Activated B cell treated with CpG ODN at 0.5 μM for 24 hours (primary cell): ENCODE measurements at regions not wholly inside any gene's neighbourhood (a gene's known extent, or its start where the extent isn't known, plus 50 kb on each side); places are given as distances from the start of the nearest gene placed in this dataset.

Source experiments
- ATAC-seq: fragments of 200-7000 bp; cut with Tn5 transposase; one replicate; pipeline ENCODE4 v1.10.0; 2021; ENCODE audit warnings: low read depth, mild to moderate bottlenecking, moderate library complexity
- CTCF ChIA-PET: fragments of 350-600 bp; sonication (Branson Sonifier 250); formaldehyde crosslinking; loops from one replicate; lab custom pipeline; 2021; ENCODE audit warnings: antibody characterized with exemption; lab: Charles Lee
- POLR2A ChIA-PET: fragments of 350-600 bp; sonication (Branson Sonifier 250); formaldehyde crosslinking; loops from one replicate; lab custom pipeline; 2021; ENCODE audit warnings: antibody characterized with exemption; lab: Charles Lee
- DNase-seq: peaks from one replicate; pipeline ENCODE4 v3.0.0; 2022
- H3K27ac Mint-ChIP-seq: one replicate; pipeline ENCODE4 v1.8.0; 2020; ENCODE audit warnings: mixed read lengths
- H3K27me3 Mint-ChIP-seq: one replicate; pipeline ENCODE4 v1.8.0; 2021; ENCODE audit warnings: mixed read lengths
- H3K36me3 Mint-ChIP-seq: one replicate; pipeline ENCODE4 v1.8.0; 2021; ENCODE audit warnings: low read depth, mixed read lengths
- H3K4me1 Mint-ChIP-seq: one replicate; pipeline ENCODE4 v1.8.0; 2021; ENCODE audit warnings: mixed read lengths
- H3K4me3 Mint-ChIP-seq: one replicate; pipeline ENCODE4 v1.8.0; 2020; ENCODE audit warnings: mild to moderate bottlenecking, mixed read lengths
- H3K9me3 Mint-ChIP-seq: one replicate; pipeline ENCODE4 v1.8.0; 2020; ENCODE audit warnings: mixed read lengths
- CTCF ChIP-seq: fragments of 200-600 bp; IDR thresholded peaks from one replicate; pipeline ENCODE4 v1.8.0; 2022; ENCODE audit warnings: antibody characterized with exemption, mild to moderate bottlenecking
- intact Hi-C: fragments of 100-400 bp; cut with micrococcal nuclease; formaldehyde crosslinking; loops from one replicate; pipeline ENCODE4 v1.15.1; 2024

GRCh38 chr7:18162657-18163056 is 135.0 kb upstream of the PRPS1L1 start:
- no peak overlapping the region for H3K27ac Mint-ChIP-seq
- H3K4me3 Mint-ChIP-seq: no peak overlapping the region
- H3K36me3 Mint-ChIP-seq: no peaks in the 10 kb centered on the region
- DNase-seq (no peak), ATAC-seq (no peak)
- H3K9me3 Mint-ChIP-seq: no peaks in the 10 kb centered on the region
- no peaks in the 10 kb centered on the region for H3K4me1 Mint-ChIP-seq
- ChIA-PET CTCF (no interaction called here), POLR2A (no interaction called here)
- TF ChIP-seq CTCF: no peak
- H3K27me3 Mint-ChIP-seq: peaks cover 6% of the 10 kb centered on the region
- intact Hi-C loops: no loop called here

DNA sequence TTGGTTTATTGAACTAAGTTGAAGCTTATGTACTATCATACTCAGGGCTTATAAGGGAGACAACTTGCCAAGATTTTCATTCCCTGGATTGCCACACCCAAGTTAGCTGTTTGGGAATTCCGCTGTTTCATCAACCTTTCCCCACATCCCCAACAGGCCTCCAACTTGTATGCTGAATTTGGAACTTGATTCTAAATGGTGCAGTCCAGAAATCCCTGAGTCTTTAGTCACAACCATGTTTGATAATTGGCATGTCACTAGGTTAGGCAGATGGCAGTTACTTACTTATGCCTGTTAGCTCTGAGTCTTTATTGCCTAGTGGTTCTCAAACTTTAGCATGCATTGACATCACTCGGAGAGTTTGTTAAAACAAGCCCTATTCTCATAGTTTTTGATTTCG is 135.4 kb upstream of the PRPS1L1 start:
- ATAC-seq: no peak
- Mint-ChIP-seq H3K27ac (no peak overlapping the region), H3K9me3 (no peaks in the 10 kb centered on the region), H3K4me3 (no peak overlapping the region), H3K27me3 (peaks cover 6% of the 10 kb centered on the region), H3K4me1 (no peaks in the 10 kb centered on the region), H3K36me3 (no peaks in the 10 kb centered on the region)
- DNase-seq: no peak
- POLR2A ChIA-PET: no interaction called here
- TF ChIP-seq CTCF: no peak
- CTCF ChIA-PET: no interaction called here
- intact Hi-C loops: no loop called here

DNA sequence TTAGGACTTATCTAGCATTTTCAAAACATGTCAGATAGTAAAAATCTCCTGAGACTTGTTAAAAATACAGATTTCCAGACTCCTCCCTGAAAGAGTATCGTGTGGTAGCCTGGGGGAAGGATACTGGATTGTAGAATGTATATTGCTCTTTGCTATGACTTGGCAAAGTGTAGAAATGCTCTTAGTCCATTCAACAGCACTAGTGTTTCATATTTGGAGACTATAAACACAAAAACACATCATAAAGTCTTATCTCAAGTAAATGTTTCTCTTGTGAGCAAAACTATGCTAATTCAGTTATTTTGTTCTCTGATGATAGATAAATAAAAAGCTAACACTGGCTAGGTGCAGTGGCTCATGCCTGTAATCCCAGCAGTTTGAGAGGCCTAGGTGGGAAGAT is 137.5 kb upstream of the PRPS1L1 start:
- ATAC-seq (no peak), DNase-seq (no peak)
- POLR2A ChIA-PET: no interaction called here
- Mint-ChIP-seq H3K4me3 (no peak overlapping the region), H3K4me1 (no peaks in the 10 kb centered on the region), H3K27ac (no peak overlapping the region), H3K27me3 (peaks cover 6% of the 10 kb centered on the region), H3K9me3 (no peaks in the 10 kb centered on the region), H3K36me3 (no peaks in the 10 kb centered on the region)
- CTCF ChIA-PET: no interaction called here
- no peak for TF ChIP-seq CTCF
- intact Hi-C loops: no loop called here

GRCh38 chr7:18166002-18166401 is 138.4 kb upstream of the PRPS1L1 start:
- POLR2A ChIA-PET: no interaction called here
- intact Hi-C loops: no loop called here
- CTCF ChIA-PET: no interaction called here
- no peak for DNase-seq
- H3K4me1 Mint-ChIP-seq: no peaks in the 10 kb centered on the region
- no peak overlapping the region for H3K27ac Mint-ChIP-seq
- H3K4me3 Mint-ChIP-seq: no peak overlapping the region
- no peak for TF ChIP-seq CTCF
- H3K9me3 Mint-ChIP-seq: no peaks in the 10 kb centered on the region
- no peak for ATAC-seq
- no peaks in the 10 kb centered on the region for H3K36me3 Mint-ChIP-seq
- H3K27me3 Mint-ChIP-seq: peaks cover 8% of the 10 kb centered on the region

DNA sequence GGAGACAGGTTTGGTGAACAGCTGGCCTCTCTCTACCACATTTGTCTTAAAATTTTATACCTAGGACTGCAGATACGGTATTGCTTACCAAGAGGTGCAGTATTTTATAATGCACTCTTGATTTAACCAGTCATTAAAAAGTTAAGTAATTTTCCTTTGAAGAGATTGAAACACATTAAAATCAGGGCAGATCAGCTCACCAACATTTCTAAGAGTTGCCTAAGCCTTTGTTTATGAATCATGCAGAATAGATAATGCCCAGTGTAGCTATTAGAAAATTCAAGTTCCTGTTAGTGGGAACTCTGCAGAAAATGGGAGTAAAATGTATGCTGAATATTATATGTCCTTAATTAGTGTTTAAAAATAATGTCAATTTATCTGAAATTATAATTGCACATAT is 140.2 kb upstream of the PRPS1L1 start:
- Mint-ChIP-seq H3K4me3 (no peak overlapping the region), H3K9me3 (no peaks in the 10 kb centered on the region), H3K36me3 (no peaks in the 10 kb centered on the region), H3K27ac (no peak overlapping the region), H3K27me3 (peaks cover 8% of the 10 kb centered on the region), H3K4me1 (no peaks in the 10 kb centered on the region)
- ChIA-PET POLR2A (no interaction called here), CTCF (no interaction called here)
- no peak for TF ChIP-seq CTCF
- intact Hi-C loops: no loop called here
- DNase-seq: no peak
- ATAC-seq: no peak
